ENCODE measurements at regions not wholly inside any gene's neighbourhood (a gene's known extent, or its start where the extent isn't known, plus 50 kb on each side); places are given as distances from the start of the nearest gene placed in this dataset.

- TF ChIP-seq ATF7 (IDR thresholded peaks at IDR 0.05) (0 out of 2 replicates have a peak, but pooled peaks have one; percentile 31), ATF7 (CRISPR knock-in tag; IDR thresholded peaks at IDR 0.05) (no peak; the same call in 1 of the 2 replicates), MBNL3 (CRISPR knock-in tag; conservative IDR thresholded peaks at IDR 0.05) (no peak), ZNF674 (CRISPR knock-in tag; IDR thresholded peaks at IDR 0.05; ENCODE audit: low read depth) (no peak), RFX5 (IDR thresholded peaks at IDR 0.05; ENCODE audit: low read depth, low read length) (no peak), ZNF891 (CRISPR knock-in tag; IDR thresholded peaks at IDR 0.05) (no peak), ZNF24 (IDR thresholded peaks at IDR 0.05) (peak; percentile 6; the same call in 1 of the 2 replicates), ZMYM4 (CRISPR knock-in tag; IDR thresholded peaks at IDR 0.05) (peak; percentile 39; the same call in 1 of the 2 replicates), ZC3H13 (CRISPR knock-in tag; IDR thresholded peaks at IDR 0.05) (no peak), STAT5B (CRISPR knock-in tag; IDR thresholded peaks at IDR 0.05) (no peak), HNF4G (IDR thresholded peaks at IDR 0.05; ENCODE audit: borderline replicate concordance, low read depth, low read length) (no peak), HNF4G (CRISPR knock-in tag; IDR thresholded peaks at IDR 0.05; ENCODE audit: borderline replicate concordance, low read depth) (no peak), ZFY (CRISPR knock-in tag; IDR thresholded peaks at IDR 0.05) (peak; percentile 79), NCOA2 (CRISPR knock-in tag; IDR thresholded peaks at IDR 0.05) (peak; percentile 67; the same call in 1 of the 2 replicates), CAMTA2 (CRISPR knock-in tag; IDR thresholded peaks at IDR 0.05; ENCODE audit: borderline replicate concordance) (no peak), THAP11 (CRISPR knock-in tag; IDR thresholded peaks at IDR 0.05) (0 out of 2 replicates have a peak, but pooled peaks have one; percentile 22), FLYWCH1 (CRISPR knock-in tag; IDR thresholded peaks at IDR 0.05) (no peak), HCFC1 (IDR thresholded peaks at IDR 0.05; ENCODE audit: low read depth, low read length) (peak; percentile 23; the same call in 1 of the 2 replicates), ZNF264 (CRISPR knock-in tag; IDR thresholded peaks at IDR 0.05) (no peak), SNAPC2 (CRISPR knock-in tag; IDR thresholded peaks at IDR 0.05) (peak; percentile 26; the same call in 1 of the 2 replicates), ZNF552 (CRISPR knock-in tag; IDR thresholded peaks at IDR 0.05; ENCODE audit: borderline replicate concordance) (no peak), SMAD3 (CRISPR knock-in tag; IDR thresholded peaks at IDR 0.05) (peak; percentile 75; the same call in 1 of the 2 replicates), ZNF451 (CRISPR knock-in tag; IDR thresholded peaks at IDR 0.05) (no peak), ZZZ3 (CRISPR knock-in tag; IDR thresholded peaks at IDR 0.05; ENCODE audit: borderline replicate concordance) (no peak), HNF4A (CRISPR knock-in tag; IDR thresholded peaks at IDR 0.05) (0 out of 2 replicates have a peak, but pooled peaks have one; percentile 6), PRPF4 (IDR thresholded peaks at IDR 0.05; ENCODE audit: low read depth, low read length, poor library complexity, severe bottlenecking) (no peak), CREBL2 (CRISPR knock-in tag; IDR thresholded peaks at IDR 0.05; ENCODE audit: borderline replicate concordance) (no peak), RFXAP (CRISPR knock-in tag; IDR thresholded peaks at IDR 0.05; ENCODE audit: borderline replicate concordance) (no peak), ZFP36L1 (CRISPR knock-in tag; IDR thresholded peaks at IDR 0.05) (no peak; the same call in 1 of the 2 replicates), HOXA9 (CRISPR knock-in tag; IDR thresholded peaks at IDR 0.05; ENCODE audit: borderline replicate concordance) (no peak), ZNF652 (CRISPR knock-in tag; IDR thresholded peaks at IDR 0.05; ENCODE audit: borderline replicate concordance, low read depth) (no peak), SRSF9 (IDR thresholded peaks at IDR 0.05; ENCODE audit: borderline replicate concordance, insufficient read depth, low read depth, low read length, poor library complexity, severe bottlenecking) (no peak), MYC (CRISPR knock-in tag; IDR thresholded peaks at IDR 0.05; ENCODE audit: borderline replicate concordance) (peak; percentile 74; the same call in 1 of the 2 replicates), ZNF562 (CRISPR knock-in tag; IDR thresholded peaks at IDR 0.05; ENCODE audit: borderline replicate concordance) (no peak), KLF15 (CRISPR knock-in tag; IDR thresholded peaks at IDR 0.05; ENCODE audit: borderline replicate concordance) (no peak)
Measured at GRCh38 chr15:58331913-58332675, 99.7 kb upstream of the LIPC start (continued).
